Iris pigment epithelial cell (primary cell): ENCODE measurements at regions not wholly inside any gene's neighbourhood (a gene's known extent, or its start where the extent isn't known, plus 50 kb on each side); places are given as distances from the start of the nearest gene placed in this dataset.

ENCODE experiments used
- DNase-seq: peaks from one replicate; pipeline ENCODE4 v3.0.0-alpha.2; 2011; ENCODE audit warnings: low read depth

DNA sequence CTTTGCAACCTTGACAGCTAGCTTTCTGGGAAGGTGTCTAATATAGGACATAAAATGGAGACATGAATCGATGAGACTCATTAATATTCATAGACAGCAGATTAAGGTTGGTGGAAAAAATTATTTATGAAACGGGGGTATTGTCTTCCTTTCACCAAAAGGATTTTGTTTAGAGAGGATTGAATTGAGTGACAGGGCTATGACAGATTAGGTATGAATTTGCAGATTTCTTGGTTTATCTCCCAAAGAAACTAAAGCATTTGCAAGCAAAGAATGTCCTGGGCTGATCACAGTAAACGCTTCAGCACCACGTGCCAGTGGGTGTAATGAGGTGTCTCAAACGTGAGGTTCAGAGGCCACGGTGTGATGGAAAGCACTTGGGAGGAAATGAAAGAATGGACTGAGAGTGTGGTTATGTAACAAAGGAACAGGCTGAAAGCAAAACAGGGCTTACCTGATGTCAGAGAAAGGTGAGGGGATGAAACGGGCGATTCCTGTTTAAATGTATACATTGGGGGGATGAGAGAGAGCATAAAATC lies 329.2 kb upstream of the NPVF start:
- no peak for DNase-seq

DNA sequence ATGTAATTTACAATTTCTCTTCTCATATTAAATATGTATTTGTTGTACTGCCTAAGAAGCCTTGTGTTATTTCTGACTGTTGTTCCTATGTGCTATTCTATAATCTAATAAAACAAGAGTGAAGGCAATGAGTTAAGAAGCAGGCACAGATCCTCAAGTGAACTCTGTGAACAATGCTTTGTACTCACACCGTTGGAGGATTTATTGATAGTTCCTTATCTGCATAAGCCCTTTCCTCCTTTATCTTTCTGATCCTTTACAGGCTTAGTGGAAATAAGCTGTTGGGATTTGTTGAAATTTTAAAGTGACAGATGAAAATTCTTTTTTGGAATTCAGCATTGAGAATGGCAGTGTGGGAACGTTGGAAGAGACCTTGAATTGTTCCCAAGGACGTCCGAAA lies 329.6 kb upstream of the NPVF start:
- DNase-seq: no peak

DNA sequence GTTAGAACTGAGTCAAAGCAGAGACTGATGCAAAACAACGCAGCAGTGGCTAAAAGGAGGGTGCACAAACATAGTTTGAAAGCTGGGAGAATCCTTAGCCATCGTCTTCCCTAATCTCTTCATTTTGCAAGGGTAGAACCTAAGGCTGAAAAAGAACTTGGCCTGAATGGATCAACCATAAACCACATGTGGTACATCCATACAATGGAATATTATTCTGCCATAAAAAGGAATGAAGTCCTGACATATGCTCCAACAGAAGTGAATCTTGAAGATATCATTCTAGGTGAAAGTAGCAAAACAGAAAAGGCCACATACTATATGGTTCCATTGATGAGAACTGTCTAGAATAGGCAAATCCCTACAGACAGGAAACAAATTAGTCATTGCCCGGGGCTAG lies 330.3 kb upstream of the NPVF start:
- no peak for DNase-seq

DNA sequence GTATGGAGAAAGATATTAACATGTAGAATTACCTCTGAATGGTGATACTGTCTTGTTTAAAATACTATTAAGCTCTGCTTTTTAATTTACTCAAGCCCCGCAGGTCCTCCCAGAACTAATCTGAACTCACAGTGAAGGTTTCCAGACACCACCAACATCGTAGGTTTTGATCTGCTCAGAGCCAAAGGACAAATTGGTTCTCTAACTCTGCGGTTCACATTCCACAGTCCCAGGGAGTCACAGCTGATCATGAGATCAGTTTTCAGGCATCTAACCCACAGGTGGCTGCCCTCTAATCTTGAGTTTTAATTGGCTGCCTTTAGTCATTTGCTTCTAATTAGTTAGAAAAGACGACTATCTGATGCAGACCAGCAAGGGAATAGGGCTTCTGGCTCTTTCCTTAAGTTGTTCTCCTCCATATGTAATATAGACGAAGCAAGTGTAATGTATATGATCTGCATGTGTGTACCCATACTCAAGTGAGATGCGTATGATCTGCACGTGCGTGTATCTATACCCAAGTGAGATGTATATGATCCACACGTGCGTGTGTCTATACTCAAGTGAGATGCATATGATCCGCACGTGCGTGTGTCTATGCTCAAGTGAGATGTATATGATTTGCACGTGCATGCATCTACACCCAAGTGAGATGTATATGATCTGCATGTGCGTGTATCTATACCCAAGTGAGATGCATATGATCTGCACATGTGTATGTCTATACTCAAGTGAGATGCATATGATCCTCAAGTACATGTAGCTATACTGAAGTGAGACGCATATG lies 331.5 kb upstream of the NPVF start:
- no peak for DNase-seq

DNA sequence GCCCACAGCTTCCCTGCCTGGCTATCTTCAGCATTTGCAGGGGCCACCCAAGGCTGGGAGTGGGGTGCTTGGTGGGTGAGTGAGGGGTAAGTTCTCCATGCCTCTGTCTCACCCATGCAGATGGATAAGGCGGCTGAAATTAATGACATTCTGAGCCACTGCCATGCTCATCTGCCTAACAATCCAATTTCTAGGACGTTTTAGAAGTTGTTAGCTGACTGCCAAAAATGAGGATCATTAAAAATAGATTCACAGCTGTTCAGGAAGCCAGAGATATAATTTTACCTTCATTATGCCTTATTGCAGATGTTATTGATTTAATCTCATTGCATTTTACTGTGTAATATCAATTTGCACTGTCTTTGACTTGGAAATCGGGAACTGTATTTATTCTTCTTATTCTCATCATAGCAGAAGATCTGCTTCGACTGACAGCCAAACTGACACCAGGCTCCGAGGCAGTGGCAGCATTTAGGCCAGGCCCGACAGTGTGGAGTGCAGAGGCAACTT lies 334.4 kb upstream of the NPVF start:
- DNase-seq: no peak

DNA sequence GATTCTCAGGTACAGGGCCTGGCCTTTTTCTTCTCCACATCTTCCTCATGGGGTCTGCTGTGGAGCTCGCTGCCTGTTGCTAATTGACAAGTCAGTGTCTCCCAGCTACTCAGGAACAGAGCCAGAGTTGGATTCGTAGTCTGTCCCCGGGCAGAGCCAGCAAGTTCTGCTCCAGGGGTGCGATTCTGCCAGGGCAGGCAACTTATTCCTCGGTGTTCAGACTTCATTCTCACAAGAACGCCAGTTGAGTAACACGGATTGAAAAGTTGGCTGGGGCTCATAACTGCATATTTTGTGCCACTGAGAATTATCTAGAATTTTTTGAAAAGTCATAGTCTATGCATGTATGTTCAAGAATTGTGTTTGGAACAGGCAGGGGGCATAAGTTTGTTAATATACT lies 336.7 kb upstream of the NPVF start:
- DNase-seq: no peak

DNA sequence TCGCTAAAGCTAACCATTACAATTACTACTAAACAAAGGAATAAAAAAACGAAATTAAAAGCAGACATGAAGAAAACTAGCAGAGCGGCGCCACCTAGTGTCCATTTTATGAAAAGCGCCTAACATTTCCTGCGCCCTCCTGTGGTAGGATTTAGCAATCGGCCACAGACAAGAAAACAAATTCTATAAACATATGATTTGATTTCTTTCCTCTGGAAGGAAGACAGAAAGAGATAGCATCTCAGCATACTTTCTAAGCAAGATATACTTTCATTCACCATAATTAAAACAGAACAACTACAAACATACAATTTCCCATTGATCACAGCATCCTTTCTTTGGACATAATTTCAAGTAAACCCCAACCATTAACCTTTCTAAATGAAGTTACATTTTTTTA lies 337.7 kb upstream of the NPVF start:
- peak; percentile 64 for DNase-seq

DNA sequence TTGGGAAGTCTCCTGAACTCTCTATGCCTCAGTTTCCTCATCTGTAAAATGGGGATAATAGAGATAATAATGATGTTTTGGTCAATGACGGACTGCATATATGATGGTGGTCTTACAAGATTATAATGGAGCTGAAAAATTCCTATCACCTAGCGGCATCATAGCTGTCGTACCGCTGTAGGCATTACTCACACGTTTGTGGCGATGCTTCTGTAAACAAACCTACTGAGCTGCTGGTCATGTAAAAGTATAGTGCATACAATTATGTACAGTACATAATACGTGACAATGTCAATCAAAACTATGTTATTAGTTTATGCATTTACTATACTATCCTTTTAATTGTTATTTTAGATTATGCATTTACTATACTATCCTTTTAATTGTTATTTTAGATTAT lies 339.1 kb upstream of the NPVF start:
- no peak for DNase-seq

DNA sequence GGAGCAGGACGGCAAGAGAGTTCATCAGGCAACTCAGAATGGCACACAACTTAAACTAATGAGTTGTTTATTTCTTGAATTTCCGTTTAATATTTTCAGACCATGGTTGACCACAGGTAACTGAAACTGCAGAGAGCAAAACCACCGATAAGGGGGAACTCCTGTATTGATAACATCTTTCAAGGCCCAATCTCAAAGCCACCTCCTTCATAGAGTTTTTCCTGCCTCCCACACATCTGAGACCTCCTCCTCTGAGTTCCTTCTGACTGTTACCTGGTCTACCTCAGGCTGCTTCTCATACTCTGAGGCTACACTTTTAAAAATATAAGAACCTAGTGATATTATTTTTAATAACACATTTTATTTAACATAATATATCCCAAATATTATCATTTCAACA lies 341.5 kb upstream of the NPVF start:
- no peak for DNase-seq

DNA sequence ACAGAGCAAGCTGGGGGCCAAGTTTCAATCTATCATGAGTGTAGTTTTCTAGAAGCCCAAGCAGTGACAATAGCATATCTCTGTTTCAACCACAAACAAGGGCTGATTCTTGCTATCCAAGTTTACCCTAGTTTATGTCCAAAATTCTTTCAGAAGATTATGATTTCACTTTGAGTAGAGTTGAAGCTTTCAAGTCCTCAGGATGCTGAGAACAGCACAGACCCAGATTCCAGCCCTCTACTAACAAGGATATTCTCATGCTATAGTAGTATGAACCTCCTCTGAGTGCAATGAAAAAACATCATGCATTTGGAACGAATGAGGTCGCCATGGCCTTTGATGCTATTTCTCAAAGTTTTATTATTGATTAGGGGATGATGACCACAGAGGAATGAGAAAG lies 344.1 kb upstream of the NPVF start:
- no peak for DNase-seq

DNA sequence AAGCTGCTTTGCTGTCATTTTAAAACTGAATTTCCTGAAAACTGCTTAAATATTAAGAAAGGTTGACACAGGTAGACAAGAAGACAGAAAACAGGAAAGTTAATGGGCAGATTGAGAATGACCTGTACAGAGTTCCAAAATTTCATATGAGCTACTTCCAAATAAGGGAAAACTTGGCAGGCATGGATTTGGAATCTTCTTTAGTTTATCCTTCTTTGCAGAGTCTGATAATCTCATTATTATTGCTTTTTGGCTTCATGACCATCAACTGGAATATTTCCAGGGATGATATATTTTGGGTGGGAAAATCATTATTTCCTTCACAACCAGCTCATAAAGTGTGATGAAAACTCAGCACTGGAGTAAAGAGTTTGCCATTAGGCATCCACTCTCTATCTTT lies 346.5 kb upstream of the NPVF start:
- no peak for DNase-seq

DNA sequence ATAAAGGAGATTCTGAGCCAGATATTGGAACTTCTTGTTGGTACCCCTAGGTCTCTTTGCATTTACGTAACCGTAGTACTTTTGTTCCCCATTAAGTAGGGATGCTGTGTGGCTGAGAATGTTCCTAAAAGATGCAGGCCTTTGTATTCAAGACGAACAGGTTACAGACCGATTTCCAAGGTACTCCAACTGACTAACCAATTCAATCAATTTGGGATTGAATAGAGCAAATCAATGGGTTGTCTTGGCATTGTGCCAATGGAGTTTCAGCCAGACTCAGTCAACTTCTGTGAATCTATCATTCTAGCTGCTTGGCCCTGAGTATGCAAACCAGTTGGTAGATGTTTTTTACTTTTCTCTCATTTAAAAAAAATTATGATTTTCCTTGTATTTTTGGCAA lies 347.3 kb upstream of the NPVF start:
- DNase-seq: no peak

DNA sequence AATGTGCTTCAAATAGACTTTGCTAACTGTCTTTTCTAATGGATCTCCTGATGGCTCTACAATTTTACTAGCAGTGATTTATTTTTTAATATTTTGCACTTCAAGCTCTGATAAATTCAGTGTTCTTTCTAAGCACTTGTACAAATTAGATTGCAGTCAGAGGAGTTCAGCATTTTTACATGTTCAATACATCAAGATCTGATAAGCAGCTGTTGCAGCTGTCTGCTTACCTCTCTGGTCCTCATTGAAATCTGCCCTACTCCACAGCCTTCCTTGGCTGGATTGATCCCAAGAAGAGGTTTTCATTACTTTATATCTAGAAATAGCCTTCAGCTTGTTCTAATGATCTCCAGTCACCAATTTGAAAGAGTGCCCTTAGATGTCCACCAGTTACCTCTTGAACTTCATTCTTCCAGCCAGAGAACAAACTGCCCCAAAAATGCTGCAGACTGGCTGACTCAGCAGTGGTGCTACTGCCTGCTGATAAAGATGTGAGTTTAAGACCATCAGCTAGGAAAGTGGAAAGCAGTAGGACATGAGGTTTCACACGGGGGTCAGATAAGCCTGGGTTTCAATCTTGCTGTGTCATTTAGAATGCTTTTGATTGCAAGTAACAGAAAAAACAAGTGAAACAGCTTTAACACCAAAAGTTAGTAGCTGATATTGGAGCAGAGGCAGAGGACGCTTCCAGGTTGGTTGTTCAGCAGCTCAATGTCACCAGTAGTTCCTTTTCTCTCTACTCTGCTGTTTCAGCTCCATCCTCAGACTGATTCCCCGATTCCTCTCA lies 350.9 kb upstream of the NPVF start:
- DNase-seq: no peak

DNA sequence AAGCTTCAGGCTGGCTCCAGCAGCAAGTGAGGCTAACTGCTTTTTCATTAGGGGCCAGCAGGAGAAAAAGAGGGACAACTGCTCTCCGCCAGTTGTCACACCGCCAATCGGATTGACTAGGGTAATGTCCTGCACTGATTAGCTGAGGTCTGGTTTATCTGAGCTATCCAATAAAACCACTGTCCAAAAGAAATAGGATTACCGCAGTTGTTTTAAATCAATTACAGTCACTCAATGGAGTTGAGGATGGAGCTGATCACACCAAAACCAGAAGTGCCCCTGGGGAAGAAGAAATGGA lies 351.4 kb upstream of the NPVF start:
- DNase-seq: no peak

DNA sequence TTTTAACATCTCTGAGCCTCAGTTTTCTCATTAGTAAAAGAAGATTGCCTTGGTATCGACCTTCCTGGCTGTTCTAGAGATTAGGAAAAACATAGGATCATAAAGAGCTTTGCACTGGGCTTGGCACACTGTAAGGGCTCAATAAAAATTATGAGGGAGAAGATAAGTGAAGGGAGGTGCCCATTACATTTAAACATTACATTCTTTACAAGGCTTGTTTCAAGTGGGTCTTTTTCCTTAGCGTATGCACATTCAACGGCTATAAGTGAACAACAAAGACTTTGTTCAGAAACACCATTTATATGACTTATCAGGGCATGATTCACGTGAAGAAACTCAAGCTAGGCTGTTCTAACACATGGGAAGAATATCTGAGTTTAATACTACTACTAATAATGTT lies 351.9 kb upstream of the NPVF start:
- DNase-seq: no peak

DNA sequence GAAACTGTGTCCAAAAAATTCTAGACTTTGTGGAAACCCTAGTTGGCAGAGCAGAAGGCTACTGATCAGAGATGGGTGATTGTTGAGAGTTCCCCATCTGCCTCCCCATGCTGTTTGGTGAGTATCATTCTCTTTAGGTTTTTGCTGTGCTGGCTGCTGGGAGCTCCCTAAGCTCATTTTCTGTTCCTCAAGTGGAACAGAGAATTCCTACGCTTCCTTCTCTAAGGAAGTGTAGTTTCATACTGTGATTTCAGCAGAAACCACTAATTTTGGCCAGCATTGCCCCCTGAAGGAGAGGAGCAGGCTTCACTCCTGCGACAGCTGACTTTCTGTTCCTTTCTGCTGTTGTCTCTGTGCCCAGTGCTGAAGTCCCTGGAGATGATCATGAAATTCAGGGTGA lies 355.3 kb upstream of the NPVF start:
- DNase-seq: no peak

DNA sequence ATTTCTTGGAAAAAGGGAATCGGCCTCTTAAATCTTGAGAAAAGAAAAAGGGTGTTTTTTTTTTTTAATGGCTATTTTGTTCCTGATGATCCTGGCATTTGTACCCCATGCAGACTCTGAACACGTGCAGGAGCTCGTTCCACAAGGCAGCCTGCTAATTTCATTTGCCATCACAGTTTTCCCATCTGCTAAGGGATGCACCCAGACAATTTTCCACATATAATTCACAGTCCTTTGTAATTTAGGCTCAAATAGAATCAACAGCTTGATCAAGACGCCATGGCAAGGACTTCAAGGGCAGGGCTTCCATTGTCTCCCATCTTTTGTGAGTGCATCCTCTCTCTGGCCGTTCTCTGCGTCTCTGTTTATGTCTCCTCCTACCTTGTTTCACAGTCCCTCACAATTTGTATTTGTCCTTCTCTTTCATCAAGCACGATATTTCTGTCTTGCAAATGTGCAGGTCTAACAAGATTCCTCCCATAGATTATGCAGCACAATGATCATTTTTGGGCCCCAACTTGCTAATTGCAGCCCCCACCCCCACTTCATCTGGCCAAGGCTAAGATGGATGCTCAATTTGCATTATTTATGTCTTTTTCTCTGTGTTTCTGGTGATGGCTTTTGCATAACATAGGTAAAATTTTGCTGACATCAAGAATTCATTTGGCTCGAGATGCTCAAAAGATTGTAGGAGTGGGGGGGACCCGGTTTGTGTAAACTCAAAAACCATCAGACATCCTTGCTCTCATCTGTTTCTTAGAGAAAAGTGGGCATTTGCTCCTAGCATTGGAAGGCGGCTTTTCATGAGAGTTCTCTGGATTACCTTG lies 356.0 kb upstream of the NPVF start:
- DNase-seq: no peak

DNA sequence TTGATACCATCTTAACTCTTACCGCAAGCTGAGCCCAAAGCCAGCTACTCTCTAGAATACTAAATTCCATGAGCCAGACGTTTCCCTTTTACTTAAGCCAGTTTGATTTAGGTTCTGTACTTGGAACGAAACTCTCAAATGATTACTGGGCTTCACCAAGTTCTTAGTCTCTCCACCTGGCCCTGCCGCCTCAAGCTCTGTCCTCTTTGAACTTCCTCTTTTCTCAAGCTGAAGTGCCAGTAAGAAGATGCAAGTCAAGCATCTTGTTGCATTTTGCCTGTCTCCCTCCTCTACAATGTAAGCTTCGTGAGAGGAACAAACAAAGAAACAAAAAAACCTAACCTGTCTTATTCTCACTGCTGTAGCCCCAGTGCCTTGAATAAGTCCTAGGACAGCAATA lies 358.2 kb upstream of the NPVF start:
- no peak for DNase-seq

DNA sequence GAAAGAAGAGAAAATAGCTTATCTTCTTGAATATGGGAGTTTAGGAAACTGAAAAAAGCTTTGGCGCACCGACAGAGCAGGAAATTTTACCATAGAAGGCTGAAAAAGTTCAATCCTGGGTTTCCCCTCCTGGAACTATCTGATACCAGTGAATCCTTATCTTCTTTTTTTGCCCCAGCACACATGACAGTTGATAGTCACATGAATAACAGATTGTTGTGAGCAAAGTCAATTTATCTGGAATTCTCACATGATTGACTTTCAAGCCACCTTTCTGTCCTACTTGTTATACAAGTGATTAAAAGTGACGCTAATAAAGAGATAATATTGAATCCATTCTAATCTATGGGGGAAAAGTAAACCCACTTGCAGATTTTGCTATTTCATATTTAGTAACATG lies 365.8 kb upstream of the NPVF start:
- no peak for DNase-seq

DNA sequence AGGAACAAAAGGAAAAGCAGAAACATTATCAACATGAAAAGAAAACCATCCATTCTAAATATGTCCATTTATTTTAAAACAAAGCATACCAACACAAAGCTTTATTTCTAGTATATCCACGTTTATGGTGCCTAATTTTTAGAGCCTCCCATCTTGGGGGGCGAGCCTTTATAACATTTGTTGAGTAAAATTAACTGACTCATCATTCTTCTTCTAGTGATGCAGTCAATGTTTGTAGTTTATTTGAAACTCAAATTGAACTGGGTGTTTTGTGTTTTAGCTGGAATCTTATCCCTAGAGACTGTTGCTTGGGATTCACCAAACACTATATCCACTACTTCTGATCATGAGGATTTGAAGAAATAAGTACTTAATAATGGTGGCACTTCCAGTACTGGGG lies 366.4 kb upstream of the NPVF start:
- DNase-seq: no peak

DNA sequence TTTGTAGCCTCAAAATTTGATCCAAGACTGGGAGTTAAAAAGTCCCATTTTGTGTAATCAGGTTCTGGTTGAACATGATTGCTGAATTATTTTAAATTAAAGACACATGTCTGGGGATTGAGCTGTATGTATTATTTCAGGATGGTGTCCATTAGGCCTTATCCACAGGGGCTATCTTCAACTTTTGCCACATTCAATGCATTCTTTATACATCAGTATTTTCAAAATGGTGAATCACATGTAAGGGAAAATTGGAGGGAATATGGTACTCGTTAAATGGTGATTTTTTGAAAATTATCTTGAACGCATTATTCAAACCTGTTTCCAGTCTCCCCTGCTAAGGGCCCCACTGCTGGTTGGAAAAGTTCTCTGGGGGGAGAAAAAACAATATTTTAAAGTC lies 367.7 kb upstream of the NPVF start:
- no peak for DNase-seq

DNA sequence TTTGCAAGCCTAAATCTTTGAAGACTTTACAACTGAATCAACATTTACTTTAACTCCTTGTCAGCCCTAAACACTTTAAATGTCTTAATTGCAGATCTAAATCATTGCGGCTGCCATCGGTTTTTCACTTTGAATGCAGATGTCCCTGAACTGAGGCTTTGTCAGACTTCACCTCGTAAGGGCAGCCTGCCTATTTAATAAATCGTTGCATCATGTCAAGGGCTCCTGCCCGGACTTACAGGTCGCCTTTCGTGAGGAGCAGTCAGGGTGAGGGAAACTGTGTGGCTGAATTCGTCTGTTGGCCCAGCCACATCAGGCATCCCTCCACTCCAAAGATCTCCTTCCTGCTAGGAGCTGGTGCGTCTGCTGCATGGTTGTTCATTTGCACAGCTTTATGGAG lies 368.2 kb upstream of the NPVF start:
- no peak for DNase-seq

DNA sequence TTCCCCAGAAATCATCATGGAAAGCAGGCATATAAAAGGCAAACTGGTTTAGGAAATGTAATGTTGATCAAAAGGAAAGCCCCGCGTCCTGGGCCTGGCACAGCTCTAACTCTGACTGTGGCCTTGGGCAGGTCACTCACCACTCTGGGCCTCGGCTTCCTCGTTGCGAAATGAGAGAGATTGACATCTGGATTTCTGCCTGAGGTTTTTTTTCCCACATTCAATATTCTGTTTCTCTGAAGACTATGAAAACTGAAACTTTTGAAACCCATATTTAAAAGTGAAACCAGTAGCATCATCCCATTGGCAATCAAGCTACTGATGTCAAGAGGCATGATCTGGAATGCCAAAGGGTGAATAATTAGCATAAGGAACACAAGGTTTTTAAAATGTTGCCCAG lies 369.7 kb upstream of the NPVF start:
- DNase-seq: peak; percentile 6
